Endothelial cell of hepatic sinusoid (primary cell): ENCODE measurements at regions not wholly inside any gene's neighbourhood (a gene's known extent, or its start where the extent isn't known, plus 50 kb on each side); places are given as distances from the start of the nearest gene placed in this dataset.

ENCODE experiments used
- in situ Hi-C: cut with HindIII; loops from 2 replicates; pipeline ENCODE4 v1.10.0; 2017; ENCODE audit warnings: low sequenced_read_pairs

DNA sequence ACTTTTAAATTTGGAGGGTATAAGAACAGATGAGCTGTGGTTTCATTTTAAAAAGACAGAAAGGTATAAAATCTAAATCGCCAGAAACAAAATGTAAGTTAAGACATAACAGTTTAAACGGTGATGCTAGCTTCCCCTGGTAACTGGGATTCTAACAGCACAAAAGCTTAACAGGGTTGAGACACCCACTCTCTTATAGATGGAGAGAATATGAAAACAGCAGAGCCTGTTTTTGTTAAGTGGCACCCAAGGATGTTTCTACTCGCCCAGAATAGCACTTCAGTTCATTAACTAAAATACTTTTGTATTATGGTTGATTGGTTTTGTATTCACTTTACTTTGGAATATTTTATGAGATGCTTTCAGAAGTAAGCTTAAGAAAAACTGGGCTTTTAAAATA lies 151.9 kb upstream of the RND3 start:
- in situ Hi-C loops, result no loop called here

DNA sequence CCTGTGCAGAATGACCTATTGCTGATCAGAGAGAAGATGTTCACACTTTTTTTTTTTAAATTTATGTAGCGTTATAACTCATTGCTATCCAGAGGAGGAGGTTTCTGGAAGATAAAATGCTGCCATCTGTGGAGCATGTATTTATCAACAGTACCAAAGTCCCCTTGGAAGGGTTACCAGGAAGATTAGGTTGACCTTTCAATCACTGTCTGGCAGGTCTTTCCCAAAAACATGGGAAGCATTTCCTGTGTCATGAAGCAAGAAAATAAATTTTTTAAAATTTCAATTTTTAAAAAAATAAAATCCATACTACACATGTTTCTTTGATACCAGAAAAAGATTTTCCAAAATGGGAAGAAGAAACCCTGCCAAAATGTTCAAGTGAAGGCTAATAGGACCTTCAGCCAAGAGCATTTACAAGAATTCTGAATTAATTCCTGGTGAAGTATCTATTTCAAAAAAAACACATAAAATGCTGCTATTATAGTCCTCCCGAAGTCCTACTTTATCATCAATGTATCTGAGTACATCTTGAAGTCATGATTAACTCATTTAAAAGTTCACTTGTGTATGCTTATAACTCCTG lies 143.9 kb upstream of the RND3 start:
- in situ Hi-C loops, result no loop called here

DNA sequence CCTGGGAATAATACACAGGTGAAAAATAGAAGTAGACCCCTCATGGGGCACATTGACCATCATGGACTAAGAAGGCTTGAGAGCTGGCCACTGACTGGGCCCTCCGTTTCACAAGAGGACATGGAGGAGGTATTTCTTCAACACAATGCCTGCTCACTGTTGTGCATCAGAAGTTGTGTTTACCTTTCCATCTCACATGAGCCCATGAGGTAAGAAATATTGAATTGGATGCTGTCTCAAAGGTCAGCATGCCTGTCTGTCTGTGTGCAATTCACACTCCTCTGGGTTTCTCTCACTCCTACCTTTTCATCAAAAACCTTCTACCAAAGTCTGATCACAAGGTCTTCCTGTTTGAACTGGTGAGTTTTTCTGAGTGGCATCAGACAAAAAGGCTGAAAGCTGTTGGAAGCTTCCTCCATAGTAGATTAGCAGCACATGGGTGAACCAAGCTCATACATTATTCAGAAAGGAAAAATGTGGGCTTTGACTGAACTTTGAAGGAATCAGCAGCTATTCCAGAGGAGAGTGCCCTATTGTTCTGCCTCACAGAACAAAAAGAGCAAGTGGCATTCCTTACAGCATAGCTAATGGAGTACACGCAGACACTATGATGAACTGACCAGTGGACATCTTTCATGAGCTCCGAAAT lies 143.2 kb upstream of the RND3 start:
- in situ Hi-C loops, result no loop called here

DNA sequence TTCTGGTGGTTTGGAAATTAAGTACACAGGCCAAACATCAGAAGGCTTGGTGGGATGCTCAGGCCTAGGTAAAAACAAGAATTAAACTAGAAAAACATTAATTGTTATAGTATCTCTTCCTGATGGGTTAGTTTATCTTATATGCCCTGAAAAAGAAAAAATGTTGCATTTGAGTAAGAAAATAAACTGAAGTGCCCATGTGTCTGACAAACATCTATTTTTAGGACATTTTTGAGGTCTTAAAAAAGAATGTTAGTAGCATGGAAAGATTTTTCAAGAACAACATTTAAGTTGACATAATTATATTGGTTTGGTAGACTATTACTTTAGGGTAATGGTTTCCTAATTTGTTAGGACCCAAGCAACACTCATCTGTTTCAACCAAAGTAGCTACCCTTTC lies 140.1 kb upstream of the RND3 start:
- in situ Hi-C loops, result no loop called here

DNA sequence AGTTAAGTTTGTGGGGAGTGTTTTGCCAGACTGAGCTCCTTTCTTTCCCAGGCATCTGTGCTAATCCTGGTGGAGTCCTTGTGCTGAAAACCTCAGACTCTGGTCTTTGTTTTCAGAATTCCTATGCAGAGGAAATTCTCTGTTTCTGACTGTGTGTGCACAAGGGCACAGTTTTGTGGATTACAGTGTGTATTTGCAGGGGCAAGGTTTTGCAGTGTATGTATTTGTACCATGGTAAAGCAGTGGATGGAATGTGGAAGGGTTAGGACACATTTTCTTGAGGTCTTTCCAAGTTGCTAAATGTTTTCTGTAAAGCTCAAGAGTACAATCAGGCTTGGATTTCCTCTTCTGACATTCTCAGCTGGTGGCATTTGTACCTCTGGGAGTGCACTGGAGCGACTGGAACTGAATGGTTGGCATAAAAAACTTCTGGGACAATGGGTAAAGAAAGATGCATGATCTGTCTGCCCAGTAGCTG lies 139.5 kb upstream of the RND3 start:
- in situ Hi-C loops, result no loop called here

DNA sequence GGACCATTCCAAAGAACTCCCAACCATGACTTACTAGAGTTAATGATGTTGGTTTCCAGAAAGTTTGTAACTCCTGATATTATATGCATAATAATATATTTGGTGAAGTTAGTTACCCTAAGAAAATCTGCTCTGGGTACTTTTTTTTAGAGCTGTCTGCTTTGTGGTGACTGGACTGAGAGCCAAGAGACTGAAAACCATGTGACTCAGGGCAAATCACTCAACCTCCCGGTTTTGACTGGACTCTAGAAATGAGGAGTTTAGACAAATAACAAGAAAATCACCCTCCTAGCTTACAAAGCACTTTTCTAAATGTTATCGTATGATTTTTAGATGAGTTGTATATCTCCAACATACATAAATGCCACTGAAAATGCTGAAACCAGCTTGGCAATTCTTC lies 138.3 kb upstream of the RND3 start:
- in situ Hi-C loops, result no loop called here

DNA sequence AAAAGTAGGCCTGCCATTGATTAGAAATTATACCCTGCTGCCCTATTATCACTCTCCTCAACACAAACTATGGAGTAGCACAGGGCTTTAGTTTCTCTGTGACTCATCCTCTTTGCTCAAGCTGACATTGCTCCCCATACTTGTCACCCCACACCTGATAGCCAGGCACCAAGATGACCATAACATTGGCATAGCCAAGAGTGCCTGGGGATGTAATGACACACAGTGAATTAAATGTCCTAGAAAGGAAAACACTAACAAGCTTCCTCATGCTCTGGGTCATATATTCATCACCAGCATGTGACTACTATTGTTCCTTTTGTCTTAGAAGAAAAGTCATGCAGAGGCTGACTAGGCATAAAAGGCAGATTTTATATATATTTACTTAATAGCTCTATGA lies 137.8 kb upstream of the RND3 start:
- in situ Hi-C loops, result no loop called here

DNA sequence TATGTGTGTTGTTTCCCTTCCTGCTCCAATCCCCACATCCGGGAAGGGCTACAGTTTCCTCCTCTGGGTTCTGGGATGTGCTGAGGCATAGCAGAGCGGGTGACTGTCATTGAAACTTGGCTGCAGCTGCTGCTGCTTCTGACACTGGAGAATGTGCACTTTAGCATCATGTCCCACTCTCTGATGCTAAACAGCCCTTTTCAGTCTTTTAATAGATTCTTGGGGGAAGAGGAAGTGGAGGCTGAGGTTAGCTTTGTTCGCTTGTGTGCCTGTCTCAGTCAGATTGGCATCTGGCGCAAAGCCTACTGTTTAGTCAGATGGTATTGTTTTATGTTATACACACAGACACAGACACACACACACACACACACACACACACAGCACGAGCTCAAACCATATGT lies 136.5 kb upstream of the RND3 start:
- in situ Hi-C loops, result no loop called here

DNA sequence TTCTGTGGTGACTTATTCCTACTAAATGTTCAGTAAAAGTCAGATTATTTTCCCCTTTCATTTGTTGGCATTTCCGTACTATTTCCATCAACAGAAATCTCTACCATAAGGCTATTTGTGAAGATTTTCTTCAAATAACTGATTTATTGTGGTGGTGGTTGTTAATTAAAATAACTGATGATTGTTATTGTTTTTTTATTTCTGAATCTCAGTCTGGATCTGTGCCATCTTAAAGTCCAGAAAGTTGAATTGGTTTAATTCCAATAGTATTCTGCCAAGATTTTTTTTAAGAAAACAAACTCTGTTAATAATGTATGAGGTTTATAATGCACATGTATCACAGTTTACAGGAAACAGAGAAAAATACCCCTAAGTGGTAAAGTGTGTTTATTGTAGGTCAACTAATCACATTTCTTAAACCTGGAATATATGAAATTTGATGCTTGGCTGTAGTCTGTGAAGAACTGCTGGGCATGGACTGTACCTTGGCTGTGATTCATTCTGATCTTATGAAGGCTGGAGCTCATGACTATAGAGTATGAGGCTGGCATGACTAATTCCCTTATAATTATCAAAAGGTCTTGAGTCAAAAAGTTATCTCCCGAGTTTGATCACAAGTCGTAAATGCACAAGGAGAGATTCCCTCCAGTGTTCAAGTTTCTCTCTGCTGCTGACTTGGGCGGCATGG lies 134.2 kb upstream of the RND3 start:
- in situ Hi-C loops, result no loop called here

DNA sequence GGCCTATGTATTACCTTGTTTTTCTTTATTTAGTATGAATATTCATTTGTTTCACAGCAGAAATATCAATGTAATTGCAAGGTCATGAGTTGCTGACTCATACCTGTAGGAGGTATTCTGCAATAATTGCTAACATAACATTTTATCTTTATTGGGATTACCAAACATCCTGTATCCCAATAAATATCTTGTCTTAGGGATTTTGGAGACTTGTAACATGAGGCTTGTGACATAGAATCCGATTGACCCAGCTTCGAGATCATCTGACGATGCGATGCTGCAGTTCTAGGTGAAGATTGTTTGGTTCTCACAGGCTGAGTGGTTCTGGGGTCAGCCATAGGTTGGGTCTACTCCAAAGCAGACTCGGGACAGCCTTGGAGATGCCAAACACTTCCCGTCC lies 133.4 kb upstream of the RND3 start:
- in situ Hi-C loops, result no loop called here

DNA sequence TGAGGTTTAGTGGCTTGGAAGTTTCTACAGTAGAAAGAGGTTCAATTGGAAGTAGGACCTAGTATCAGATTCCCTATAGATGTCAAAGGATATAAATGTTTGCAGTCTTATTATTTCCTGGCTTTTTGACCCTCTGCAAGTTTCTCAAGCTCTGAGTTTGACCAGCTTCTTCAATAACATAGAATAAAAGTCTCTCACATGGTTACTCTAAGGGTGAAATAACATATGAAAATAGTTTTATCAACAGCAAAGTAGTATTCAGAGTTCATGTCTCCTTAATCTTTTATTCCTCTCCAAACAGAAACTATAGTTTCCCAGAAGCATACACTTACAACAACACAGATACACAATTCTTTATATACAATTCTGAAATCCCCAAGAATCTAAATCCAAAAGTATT lies 132.9 kb upstream of the RND3 start:
- in situ Hi-C loops, result no loop called here

DNA sequence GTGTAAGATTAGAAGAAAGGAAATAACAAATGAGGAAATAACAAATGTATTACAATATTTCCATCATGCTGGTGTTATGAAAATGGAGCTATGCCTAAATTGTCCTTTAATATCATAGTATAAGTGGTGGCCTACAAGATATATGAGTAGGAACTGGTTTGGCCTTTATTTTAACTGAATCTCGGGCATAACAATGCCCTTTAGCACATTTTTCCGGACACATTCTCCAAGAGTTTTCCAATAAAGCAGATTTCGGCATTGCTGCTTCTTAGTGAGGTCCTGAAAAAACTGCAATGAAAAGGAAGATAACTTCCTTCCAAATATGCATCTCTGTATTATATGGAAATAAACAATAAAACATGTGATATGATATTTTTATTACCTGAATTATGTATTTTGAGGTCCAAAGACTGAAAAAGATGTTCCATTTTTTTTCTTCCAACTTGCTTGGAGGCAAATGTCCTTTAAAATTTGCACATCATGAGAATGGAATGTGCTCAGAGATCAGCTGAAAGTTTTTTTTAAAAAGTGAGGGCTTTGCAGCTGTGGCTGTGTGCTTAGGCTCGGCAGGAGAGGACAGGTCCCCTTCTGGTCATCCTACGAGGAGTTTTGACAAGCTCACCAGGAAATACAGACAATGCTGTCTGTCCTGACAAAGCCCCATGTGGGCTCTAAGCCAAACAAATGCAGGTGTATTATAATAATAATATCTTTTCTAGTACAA lies 132.3 kb upstream of the RND3 start:
- in situ Hi-C loops, result no loop called here

DNA sequence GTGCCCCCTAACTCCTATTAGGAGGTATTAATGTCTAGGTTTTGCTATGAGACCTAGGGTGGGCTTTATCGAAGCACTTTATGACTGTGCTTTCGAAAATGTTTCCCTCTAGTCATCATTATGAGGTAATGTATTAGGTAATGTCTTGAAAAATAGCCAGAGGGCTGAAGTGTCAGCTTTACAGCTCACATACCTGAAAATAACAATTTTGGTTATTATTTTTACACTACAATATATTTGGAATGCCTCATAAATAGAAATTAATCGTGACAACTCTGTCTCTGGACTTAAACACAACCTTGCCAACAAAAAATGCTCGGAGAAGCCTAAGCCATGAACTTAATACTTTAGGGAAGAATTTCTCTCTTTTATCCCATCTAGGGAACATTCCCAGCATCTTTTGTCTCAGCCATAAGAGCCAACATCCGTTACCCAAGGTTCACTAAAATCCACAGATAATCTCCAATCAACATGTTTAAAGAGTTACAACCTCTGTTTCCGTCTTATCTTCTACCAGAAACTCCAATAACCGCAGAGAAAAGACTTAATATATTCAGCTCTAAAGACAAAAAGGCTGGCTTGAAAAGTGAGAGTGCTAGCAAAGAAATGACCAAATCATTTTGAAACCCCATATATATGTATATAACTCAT lies 130.9 kb upstream of the RND3 start:
- in situ Hi-C loops, result no loop called here

DNA sequence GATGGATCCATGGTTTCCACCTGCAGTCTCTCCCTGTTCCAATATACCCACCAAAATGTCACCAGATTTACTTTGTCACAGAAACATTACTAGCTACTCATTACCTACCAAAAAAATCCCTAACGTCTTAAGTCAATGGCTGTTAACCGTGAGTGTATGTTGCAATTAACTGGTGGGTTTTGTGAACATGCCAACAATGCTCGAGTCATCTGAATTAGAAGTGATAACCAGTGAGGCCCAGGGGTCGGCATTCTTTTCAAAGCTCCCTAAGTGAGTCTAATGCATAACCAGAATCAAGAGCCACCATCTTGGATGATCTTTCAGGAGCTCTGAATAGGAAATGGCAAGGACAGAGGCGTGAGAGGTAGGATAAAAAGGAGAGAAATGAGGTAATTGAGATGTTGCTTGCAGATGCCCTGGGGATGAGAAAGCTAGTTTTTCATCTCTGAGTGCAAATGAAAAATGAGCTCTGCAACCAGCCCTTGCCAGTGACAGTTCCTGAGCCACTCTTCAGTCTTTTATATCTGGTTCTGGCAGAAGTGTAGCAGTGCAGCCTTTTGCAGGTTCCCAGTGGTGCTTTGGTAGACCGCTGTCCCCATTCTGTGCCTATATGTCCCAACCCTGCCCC lies 130.0 kb upstream of the RND3 start:
- in situ Hi-C loops, result no loop called here

DNA sequence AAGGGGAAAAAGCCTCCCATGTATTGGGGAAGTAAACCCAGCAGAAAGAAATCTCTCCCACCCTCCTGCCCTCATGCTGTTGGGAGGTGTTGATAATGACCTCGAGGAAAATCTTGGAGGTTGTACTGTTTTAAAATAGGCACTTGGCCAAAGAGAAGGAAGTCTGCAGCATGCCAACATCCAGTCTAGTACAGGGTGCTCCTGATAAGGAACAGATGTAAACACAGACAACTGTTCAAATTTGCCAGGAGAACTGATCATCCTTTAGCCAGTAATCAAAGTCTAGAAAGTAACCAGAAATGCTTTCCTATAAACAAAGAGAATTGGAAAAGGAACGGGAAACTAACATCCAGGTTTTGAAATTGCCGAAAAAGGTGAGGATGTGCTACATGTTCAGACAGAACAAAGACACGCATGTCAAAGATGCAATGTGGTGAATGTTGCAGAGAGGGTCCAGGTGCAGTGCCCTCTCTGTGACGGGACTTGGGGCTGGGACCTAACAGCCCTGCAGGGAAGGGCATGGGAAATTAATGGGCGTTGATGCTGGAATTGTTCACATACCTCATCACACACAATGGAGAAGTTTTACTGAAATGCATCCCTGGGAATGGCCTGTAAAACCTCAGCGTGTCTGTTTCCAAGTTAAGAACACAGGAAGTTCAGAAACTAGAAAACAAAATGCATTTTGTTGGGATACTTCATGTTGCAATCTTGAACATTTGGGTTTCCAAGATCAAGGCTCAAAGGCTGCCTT lies 125.7 kb upstream of the RND3 start:
- in situ Hi-C loops, result no loop called here

DNA sequence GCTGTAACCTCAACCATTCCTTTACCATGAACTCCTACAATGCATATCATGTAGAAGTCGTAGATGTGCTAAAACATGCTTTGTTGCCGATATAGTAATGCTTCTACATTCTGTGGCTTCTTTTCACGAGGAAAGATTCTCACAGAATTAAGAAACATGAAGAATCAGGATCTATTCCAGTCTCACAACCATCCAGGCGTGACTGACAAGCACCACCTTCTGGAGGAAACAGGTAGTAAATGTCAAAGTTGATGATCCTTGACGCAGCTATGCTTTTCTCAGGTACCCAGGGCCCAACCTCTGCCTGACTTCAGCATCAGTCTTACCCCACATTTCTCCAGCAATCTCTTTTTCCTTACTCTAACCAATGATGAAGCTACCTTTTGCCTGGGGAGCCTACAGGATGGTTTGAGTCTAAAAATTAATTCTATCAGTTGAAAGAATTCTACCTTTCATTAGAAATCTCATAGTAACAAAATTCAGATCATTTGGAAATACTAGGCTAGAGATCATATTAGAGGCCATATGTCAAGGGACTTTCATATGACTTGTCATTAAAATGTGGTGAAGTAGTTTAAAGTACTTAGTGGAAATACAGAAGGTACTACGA lies 123.3 kb upstream of the RND3 start:
- in situ Hi-C loops, result no loop called here

DNA sequence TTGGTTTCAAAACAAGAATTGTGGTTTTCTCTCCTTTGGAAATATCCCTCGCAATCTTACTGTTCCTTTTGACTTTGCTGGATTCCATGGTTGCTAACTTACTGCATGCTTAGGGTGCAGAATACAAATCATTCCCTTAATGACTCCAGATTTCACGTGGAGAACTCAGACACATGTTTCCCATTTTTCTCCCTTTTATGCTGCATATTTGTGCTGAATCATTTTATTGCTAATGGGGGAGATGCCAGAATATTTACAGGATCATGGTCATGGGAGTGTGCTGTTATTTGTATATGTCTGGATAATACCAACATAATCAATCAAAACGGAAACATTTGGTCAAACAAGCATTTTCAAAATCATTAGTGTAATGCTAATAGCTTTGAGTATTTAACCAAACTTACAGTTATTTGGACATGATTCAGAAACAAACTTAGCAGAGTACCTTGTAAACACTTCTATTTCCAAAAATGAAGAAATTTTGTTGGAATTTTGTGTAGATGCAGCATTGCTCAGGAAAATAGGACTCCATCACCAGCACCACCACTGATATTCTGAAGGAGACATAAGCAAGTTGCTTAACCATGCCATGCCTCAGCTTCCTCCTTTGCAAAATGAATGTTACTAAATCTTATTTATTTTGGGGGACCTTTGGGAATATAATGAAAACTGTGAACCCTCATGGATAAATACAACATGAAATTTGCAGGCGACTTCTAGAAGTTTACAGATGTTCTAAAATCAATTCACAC lies 122.5 kb upstream of the RND3 start:
- in situ Hi-C loops, result no loop called here

DNA sequence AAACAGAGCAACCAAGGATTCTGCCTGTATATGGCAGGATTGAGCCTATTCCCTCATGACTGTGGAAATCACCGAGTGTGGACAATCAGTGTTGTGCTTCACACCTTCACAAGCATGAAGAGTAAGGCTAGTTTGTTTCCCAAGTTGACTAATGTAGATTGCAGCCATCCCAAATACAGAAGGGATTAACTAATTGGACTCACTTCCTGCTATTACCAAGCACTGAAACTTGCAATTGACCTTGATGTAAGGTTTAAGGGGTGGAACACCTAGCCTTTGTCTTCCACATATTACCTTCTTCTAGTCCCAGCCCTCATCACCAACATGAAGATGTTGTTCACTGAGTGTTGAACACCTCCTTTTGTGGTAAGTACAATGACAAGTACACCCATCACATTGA lies 120.9 kb upstream of the RND3 start:
- in situ Hi-C loops, result no loop called here

DNA sequence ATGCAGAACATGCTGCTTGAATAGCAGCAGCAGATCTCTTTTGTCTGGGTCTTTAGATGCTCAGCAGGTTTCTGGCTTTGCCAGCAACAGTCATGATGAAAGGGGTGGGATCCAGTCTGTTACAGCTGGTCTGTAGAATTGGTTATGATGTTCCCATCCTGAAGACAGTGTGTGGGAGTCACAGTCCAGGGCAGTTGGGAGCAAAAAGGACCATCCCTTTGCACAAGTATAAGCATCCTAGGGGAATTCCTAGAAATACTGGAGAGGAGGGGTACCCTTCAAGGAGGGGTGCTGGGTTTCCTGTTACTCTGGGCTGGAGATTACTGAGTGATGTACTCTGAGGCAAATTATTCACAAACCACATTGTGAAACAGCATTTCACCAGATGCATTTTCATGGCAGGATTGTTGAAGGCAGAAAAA lies 119.9 kb upstream of the RND3 start:
- in situ Hi-C loops, result no loop called here
